ENCODE measurements at regions not wholly inside any gene's neighbourhood (a gene's known extent, or its start where the extent isn't known, plus 50 kb on each side); places are given as distances from the start of the nearest gene placed in this dataset.
"Not testable (repeated sequence)": the region's sequence is repeated elsewhere in the genome, so short reads cannot be mapped to it uniquely, and the experiment has no call there.

DNA sequence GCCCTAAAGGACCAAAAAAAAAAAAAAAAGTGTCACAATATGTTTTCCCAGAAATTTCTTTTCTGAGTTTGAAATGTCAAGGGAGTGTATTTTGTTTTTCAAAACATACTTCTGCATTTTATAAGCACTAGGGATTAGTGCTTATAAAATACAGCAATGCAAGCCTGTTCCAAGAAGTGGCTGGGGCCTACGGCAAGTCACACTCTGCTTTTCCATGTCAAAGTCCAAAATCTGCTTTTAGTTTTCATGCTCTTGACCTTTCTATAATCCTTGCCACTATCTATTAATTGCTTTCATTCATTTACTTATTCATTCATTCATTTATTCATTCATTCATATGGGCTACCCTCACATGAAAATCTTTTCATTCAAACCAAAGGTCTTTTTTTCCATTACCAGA, 100.1 kb upstream of the UXS1 start:
- Histone ChIP-seq H3K27ac (no peak overlapping the region), H3K9ac (no peak overlapping the region), H3K36me3 (no peaks in the 10 kb centered on the region), H3K9me3 (0 out of 2 replicates have a peak, but pooled peaks cover 3% of the 10 kb centered on the region), H3K4me3 (no peak overlapping the region), H3K27me3 (no peaks in the 10 kb centered on the region), H3K4me2 (no peak overlapping the region), H4K20me1 (no peaks in the 10 kb centered on the region), H3K4me1 (peaks cover 12% of the 10 kb centered on the region)
- TF ChIP-seq Cebpa-rat (IDR thresholded peaks at IDR 0.05) = no peak

DNA sequence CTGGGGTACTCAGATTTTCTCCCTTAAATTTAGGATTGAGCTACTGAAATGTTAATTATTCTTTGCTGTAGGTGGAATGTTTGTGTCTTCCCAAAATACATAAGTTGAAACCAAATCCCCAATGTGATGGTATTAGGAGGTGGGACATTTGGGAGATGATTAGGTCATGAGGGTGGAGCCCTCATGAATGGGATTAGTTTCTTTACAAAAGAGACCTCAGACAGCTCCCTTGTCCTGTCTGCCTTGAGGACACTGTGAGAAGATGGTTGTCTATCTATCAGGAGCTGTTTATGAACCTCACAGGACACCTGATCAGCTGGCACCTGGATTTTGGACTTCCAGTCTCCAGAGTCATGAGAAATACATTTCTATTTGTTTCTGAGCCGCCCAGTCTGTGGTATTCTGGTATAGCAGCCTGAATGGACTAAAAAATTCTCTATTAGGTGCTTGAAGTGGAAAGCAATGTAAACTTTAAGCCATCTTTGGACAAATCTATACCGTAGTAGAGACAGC, 99.2 kb upstream of the UXS1 start:
- H3K4me1 ChIP-seq = peaks cover 12% of the 10 kb centered on the region
- no peak overlapping the region for H3K4me3 ChIP-seq

DNA sequence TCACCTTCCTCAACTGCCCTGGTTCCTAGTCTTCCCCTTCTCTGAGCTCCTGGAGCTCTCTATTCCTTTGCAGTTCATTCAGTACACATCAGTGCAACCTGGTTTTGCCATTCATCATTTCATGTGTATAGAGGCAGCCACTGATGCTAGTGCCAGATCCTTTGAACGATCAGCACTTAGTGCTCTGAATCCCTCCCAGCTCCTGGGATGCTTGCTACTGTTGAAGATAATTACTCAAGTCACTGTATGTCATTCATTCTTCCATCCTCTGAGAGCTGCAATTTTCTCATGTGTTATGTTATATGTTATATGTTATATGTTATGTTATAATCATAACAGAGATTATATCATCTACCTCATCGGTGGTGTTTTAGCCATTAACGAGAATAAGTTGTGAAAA, 98.5 kb upstream of the UXS1 start:
- H3K27me3 ChIP-seq = no peaks in the 10 kb centered on the region
- H3K9me3 ChIP-seq = 0 out of 2 replicates have a peak, but pooled peaks cover 3% of the 10 kb centered on the region
- H3K4me2 ChIP-seq = no peak overlapping the region
- H3K36me3 ChIP-seq = no peaks in the 10 kb centered on the region
- no peak overlapping the region for H3K27ac ChIP-seq
- no peak for TF ChIP-seq Cebpa-rat (IDR thresholded peaks at IDR 0.05)
- no peak overlapping the region for H3K4me3 ChIP-seq
- no peaks in the 10 kb centered on the region for H4K20me1 ChIP-seq
- H3K4me1 ChIP-seq = peaks cover 12% of the 10 kb centered on the region
- no peak overlapping the region for H3K9ac ChIP-seq

More for the DNA sequence above, 99.2 kb upstream of the UXS1 start:
- no peak for TF ChIP-seq Cebpa-rat (IDR thresholded peaks at IDR 0.05)
- no peak overlapping the region for H3K9ac ChIP-seq
- H4K20me1 ChIP-seq = no peaks in the 10 kb centered on the region
- no peak overlapping the region for H3K4me2 ChIP-seq
- H3K36me3 ChIP-seq = no peaks in the 10 kb centered on the region
- H3K27me3 ChIP-seq = no peaks in the 10 kb centered on the region
- H3K9me3 ChIP-seq = 0 out of 2 replicates have a peak, but pooled peaks cover 3% of the 10 kb centered on the region
- no peak overlapping the region for H3K27ac ChIP-seq

DNA sequence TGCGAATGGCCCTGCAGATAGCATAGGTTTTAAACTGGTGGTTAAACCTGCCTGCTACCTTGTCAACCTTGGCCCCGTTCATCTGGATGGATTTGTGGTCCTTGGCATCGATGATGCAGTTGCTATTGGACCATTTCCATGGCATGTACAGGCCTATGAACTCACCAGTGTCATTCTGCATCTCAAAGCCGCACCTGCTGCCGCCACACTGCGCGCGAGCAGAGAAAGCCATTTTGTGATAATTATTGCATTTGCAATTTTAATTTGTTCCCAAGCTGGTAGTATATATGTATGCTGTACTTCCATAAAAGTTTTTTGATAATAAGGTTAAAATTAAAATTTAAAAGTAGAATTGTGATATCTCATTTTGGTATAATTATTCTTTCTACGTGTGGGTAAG, 94.8 kb upstream of the UXS1 start:
- no peaks in the 10 kb centered on the region for H3K27me3 ChIP-seq
- no peaks in the 10 kb centered on the region for H4K20me1 ChIP-seq
- no peak overlapping the region for H3K4me3 ChIP-seq
- no peak overlapping the region for H3K4me2 ChIP-seq
- no peaks in the 10 kb centered on the region for H3K4me1 ChIP-seq
- TF ChIP-seq Cebpa-rat (IDR thresholded peaks at IDR 0.05) = no peak
- no peak overlapping the region for H3K9ac ChIP-seq
- no peak overlapping the region for H3K27ac ChIP-seq
- H3K9me3 ChIP-seq = no peaks in the 10 kb centered on the region
- H3K36me3 ChIP-seq = no peaks in the 10 kb centered on the region

DNA sequence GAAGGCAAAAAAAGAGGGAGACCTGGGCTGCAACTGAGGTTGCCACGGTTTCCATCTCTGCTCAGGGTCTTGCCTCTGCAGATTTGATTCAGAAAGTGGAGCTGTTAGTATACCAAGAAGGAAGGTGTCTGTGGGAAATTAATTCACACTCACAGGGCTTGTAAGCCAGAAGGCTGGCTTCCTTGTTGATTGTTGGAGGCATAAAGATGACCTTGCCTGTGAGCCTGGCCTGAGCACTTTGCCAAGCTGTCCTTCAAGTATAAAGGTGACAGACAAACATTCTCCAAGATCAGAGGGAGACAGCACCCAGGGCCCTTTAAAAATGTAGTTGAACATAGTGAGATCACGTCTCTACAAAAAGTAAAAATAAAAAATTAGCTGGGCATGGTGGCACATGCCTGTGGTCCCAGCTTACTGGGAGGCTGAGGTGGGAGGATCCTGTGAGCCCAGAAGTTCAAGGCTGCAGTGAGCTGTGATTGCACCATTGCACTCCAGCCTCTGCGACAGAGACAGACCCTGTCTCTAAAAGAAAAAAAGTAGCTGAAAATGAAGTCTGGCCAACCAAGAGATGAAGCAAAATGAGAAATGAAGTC, 91.2 kb upstream of the UXS1 start:
- Histone ChIP-seq H3K27ac (no peak overlapping the region), H3K4me3 (no peak overlapping the region), H3K9me3 (no peaks in the 10 kb centered on the region), H4K20me1 (no peaks in the 10 kb centered on the region), H3K36me3 (no peaks in the 10 kb centered on the region), H3K9ac (no peak overlapping the region), H3K4me2 (no peak overlapping the region), H3K4me1 (peaks cover 31% of the 10 kb centered on the region), H3K27me3 (no peaks in the 10 kb centered on the region)
- no peak for TF ChIP-seq Cebpa-rat (IDR thresholded peaks at IDR 0.05)

DNA sequence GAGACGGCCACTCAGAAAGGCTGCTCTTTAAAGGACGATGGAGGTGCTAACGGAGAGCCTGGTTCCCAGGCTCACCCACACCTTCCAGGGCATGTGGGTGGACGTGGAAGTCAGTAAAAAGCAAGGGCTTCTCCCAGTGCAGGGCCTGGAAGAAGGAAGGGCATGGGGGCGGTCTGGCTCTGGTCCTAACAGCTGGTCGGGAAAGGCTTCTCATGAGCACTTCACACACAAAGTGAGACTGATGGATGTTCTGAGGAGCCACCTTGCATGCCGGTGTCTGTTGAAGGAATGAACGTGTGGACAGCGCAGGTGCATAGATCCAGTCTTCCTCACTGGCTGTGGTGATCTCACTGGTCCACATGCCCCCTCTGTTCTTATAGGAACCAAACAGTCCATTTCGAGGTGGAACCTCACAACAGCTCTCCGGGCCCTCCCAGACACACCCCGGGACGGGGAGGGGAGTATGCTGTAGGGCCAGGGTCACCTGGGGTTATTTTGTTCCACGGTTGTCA, 90.6 kb upstream of the UXS1 start:
- no peak for TF ChIP-seq Cebpa-rat (IDR thresholded peaks at IDR 0.05)
- Histone ChIP-seq H3K27ac (no peak overlapping the region), H3K9ac (no peak overlapping the region), H3K9me3 (no peaks in the 10 kb centered on the region), H3K4me2 (no peak overlapping the region), H3K4me3 (no peak overlapping the region), H3K4me1 (peaks cover 31% of the 10 kb centered on the region), H3K27me3 (no peaks in the 10 kb centered on the region), H4K20me1 (no peaks in the 10 kb centered on the region), H3K36me3 (no peaks in the 10 kb centered on the region)

DNA sequence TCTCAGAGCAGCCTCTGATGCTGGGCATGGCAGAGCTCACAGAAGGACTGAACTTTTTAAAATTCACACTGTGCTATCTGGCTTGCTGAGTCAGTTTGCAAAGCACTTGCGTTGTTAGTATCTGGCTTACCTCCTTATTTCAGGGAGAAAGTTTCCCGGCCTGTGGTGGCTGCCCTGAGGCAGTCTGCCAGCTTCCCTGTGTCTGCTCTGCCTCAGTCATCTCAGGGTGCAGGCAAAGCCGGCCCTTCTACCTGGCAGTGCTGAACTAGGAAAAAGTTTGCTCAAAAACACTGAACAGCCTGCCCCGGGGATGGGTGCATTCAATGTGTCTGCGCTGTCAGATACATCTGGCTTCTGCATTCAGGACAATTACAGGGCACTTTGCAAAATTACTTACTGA, 90.2 kb upstream of the UXS1 start:
- Histone ChIP-seq H3K4me3 (no peak overlapping the region), H3K4me1 (peaks cover 31% of the 10 kb centered on the region), H3K9me3 (no peaks in the 10 kb centered on the region), H3K4me2 (no peak overlapping the region), H3K9ac (no peak overlapping the region), H4K20me1 (no peaks in the 10 kb centered on the region), H3K27me3 (no peaks in the 10 kb centered on the region), H3K27ac (no peak overlapping the region), H3K36me3 (no peaks in the 10 kb centered on the region)
- TF ChIP-seq Cebpa-rat (IDR thresholded peaks at IDR 0.05) = no peak

DNA sequence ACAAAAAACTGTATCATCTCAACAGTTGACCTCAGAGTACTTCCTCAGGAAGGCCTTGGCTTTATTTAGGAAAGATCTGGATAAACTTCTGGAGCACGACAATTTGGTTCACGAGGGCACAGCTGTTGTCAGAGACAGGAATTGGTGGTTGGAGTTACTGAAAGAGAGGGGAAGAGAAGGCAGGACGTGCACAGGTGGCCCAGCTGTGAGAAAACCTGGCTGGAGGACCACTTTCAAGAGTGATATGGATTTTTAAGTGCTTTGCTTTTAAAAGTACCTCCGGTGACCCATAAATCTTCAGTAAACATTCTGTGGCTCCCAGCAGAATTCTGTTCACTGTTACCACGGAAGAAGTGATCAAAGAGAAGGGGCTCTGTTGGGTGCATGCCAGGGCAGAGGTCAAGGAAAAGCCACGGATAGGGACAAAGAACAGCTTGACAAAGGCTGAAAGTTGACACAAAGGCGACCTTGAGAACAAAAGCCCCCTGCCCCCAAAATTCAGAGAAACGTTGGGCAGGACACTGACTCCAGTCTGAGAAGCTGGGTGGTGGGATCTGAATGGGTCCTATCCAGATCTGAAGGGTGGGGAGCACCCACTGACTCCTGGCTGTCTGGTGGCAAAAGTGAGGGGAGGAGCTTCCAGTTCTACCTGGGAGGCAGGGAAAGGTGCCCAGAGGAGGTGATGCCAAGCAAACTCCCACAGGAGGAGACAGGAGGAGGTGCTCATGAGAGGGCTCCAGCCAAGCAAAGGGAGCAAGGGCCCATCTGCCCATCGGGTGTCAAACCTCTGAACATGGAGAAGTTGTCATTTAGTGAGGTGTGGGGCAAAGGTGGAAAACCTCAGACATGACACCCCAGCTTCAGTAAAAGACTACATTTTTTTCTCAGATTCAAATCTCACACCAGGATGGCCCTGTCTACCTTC, 89.4 kb upstream of the UXS1 start:
- H4K20me1 ChIP-seq, H3K9ac ChIP-seq, H3K4me3 ChIP-seq, H3K27ac ChIP-seq, H3K27me3 ChIP-seq, H3K9me3 ChIP-seq, H3K36me3 ChIP-seq: not testable (repeated sequence)
- Histone ChIP-seq H3K4me1 (peaks cover 31% of the 10 kb centered on the region), H3K4me2 (peak overlapping the region; percentile 50)

DNA sequence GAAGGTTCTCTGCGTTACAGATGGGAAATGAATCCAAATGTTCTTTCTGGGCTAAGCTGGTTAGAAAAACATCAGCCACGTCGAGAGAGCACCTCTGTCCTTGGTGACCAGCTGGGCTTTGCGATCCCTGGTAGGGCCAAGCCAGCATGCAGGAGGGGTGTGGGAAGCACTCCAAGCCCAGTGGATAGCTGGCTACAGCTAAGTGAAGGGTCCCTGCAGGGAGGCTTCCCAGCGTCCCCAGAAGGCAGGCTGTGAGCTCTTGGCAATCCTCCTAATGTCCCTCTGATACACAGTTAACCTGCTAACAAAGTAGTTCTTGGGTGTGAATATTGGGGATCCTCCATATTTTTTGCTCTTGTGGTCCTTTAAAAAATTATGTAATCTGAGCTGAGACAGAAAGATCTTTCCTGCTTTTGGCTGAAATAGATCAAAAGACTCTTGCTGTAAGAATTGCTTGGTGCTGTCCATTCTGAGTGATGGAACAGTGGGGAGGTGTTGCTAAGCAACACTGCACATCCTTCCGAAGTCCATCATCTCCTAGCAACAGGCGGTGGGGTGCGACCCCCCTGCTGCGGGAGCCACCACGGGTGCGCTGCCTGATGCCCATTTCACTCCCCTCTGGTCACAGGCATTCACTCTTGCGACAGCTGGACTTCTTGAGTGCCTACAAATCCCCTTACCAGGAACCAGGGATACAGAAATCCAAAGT, 88.5 kb upstream of the UXS1 start:
- Histone ChIP-seq H3K36me3 (no peaks in the 10 kb centered on the region), H3K27ac (no peak overlapping the region), H4K20me1 (no peaks in the 10 kb centered on the region), H3K9me3 (no peaks in the 10 kb centered on the region), H3K27me3 (no peaks in the 10 kb centered on the region), H3K4me3 (no peak overlapping the region), H3K9ac (no peak overlapping the region), H3K4me1 (peaks cover 31% of the 10 kb centered on the region), H3K4me2 (peak overlapping the region; percentile 50)
- TF ChIP-seq Cebpa-rat (IDR thresholded peaks at IDR 0.05) = no peak

DNA sequence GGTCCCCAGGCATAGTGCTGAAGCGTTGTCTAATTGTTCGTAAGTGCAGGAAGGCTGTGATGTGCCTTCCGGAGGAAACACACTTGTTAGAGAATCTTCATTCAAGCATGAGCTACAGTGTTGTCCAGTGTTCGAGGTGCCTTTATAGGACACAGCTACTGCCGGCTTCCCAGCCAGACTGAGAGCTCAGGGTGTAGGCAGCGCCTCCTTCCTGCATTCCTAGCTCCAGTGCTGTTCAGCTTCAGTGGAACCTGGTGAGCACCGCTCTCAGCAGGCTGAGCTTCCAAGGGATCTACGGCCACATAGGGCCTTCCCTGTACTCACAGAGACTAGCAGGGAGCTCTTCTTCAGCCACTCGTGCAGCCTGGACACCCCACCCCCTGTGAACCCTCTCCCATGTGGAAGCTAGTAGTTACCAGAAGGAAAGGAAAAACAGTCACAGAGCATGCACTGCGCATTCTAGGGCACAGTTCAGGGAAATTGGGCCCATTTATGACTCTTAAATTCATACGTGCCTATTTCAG, 87.9 kb upstream of the UXS1 start:
- H3K27me3 ChIP-seq, H3K9me3 ChIP-seq, H3K4me3 ChIP-seq, H3K9ac ChIP-seq, H4K20me1 ChIP-seq, H3K36me3 ChIP-seq, H3K27ac ChIP-seq: not testable (repeated sequence)
- Histone ChIP-seq H3K4me2 (peak overlapping the region; percentile 50), H3K4me1 (peaks cover 31% of the 10 kb centered on the region)
